GM21526 (cell line): ENCODE measurements at regions not wholly inside any gene's neighbourhood (a gene's known extent, or its start where the extent isn't known, plus 50 kb on each side); places are given as distances from the start of the nearest gene placed in this dataset.
"Not testable (repeated sequence)": the region's sequence is repeated elsewhere in the genome, so short reads cannot be mapped to it uniquely, and the experiment has no call there.

Experiments used
- ATAC-seq: cut with Tn5 transposase; IDR thresholded peaks from one replicate; pipeline ENCODE4 v1.9.1; 2021; ENCODE audit warnings: moderate library complexity; ENCODE audit not compliant: unreplicated experiment, low FRiP score

DNA sequence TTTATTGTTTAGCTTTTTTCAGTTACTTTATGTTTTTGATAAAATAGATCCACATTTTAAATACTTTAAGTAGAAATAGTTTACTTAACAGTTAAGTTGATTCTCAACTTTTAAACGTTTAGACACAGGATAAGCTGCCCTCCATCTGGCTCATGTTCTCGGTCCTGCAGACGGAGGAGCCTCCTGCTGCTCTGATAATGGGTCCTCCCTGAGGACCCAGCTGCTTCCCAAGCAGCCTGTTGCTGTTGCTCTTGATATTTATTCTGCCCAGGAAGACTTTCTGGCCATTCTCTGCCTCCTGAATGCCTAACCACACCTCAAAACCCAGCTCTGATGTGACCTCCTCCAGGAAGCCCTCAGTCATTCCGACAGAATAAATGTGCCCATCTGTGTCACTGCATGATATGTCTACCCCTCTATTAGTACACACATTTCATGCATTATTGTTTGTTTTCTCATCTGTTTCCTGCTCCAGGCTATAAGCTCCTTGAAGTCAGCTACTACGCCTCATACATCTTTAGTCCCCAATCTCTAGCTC lies 267.2 kb upstream of the MSX2 start:
- no peak for ATAC-seq

DNA sequence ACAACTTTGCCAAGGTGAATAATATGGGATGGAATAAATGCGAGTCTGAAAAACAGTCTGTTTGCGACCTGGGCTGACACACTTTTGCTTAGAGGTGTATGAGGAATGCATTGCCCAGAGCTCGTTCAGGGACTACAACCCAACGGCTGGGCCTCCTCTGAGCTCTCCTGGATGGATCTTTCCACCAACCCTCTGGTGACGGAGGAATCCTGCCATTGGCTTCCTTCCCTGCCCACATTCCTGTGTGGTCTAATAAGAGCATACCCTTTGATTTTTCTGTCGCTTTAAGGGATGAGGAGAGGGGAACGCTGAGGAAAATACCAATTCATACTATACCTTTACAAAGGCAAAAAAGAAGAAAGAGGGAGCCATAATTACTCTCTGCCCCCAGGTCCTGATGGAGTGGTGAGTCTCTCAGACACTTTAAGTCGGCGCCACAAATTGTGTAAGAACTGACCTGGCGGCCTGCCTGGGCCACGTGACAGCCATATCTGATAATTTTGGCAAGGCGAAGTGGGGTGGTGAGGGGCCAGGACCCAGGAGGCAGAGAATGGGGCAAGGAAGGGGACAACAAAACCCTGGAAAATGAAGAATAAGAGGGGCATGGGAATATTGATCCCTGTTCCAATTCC lies 265.2 kb upstream of the MSX2 start:
- ATAC-seq: no peak

DNA sequence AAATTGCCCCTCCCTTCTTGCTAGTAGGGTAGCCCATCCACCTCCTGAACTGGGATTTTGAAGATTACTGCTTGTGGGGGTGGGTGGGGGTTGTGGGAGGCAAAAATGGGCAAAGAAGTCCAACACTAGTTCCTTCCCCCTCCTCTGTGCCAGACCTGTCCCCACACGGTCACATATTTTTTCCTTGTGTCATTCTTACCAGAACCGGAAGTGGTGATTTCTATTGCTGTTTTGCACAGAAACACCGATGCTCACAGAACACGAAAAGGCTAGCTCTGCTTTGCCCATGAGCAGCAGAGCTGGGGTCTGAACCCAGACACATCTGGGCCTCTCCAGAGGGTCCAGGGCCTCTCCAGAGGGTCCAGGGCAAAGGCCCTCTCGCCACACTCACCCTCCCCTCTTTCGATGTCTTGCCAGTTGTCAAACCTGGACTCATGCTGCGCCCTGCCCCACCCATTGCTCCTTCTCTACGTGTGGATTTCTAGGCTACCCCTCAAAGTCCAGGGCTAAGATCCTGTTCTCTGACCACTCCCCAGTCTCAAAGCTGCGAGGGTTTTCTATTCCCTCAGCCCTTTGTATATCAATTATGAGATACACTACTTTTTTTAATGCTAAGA lies 264.4 kb upstream of the MSX2 start:
- no peak for ATAC-seq

DNA sequence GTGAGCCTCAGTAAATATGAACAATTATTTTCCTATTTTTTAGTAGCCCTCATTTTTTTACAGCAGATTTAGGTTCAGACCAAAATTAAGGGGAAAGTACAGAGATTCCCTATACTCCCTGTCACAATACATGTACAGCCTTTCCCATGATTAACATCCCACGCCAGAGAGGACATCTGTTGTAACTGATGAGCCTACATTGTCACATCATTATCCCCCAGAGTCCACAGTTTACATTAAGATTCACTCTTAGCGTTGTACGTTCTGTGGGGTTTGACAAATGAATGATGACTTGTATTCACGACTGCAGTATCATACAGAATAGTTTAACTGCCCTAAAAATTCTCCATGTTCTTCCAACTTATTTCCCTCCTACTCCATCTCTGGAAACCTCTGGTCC lies 262.3 kb upstream of the MSX2 start:
- no peak for ATAC-seq

DNA sequence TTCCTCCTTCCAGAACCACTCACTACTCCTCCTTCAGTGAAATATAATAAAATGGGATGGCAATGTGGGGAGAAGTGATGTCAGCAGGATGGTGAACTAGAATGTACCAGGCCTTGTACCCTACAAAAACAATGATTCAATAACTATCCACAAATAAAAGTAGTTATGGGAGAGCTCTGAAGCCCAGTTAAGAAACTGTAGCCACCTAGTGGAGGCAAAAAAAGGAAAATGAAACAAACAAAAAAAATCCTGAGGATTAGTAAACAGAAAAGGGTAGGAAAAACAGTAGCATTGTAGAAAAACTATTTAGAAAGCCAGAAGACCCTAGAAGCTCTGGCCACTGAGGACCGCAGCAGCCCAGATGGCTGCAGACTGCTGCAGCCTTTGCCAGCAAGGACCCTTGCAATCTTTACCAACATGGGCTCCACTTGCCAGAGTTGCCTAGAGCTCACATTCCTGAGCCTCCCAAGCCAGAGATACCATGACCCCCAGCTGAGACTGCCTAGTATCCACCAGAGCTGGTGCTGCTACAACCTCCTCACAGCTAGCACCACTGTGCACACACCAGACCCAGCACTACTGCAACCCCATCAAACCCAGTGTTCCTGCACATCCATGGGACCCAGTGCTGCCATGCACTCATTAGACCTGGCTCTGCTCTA lies 259.7 kb upstream of the MSX2 start:
- ATAC-seq: no peak

DNA sequence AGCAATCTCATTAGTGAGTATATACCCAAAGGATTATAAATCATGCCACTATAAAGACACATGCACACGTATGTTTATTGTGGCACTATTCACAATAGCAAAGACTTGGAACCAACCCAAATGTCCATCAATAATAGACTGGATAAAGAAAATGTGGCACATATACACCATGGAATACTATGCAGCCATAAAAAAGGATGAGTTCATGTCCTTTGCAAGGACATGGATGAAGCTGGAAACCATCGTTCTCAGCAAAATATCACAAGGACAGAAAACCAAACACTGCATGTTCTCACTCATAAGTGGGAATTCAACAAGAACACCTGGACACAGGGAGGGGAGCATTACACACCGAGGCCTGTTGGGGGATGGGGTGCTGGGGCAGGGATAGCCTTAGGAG lies 252.9 kb upstream of the MSX2 start:
- not testable (repeated sequence) for ATAC-seq

DNA sequence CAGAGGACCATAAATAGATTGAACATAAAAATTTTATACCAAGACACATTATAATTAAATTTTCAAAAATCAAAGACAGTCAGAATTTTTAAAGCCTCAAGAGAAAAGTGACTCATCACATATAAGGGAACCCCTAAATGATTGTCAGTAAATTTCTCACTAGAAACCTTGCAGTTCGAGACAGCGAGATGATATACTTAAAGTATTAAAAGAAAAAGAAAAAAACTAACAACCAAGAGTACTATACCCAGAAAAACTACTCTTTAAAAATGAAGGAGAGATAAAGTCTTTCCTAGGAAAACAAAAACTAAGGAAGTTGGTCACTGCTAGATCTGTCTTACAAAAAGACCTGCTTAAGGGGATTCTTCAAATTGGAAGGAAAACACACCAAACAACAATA lies 251.4 kb upstream of the MSX2 start:
- ATAC-seq: no peak

DNA sequence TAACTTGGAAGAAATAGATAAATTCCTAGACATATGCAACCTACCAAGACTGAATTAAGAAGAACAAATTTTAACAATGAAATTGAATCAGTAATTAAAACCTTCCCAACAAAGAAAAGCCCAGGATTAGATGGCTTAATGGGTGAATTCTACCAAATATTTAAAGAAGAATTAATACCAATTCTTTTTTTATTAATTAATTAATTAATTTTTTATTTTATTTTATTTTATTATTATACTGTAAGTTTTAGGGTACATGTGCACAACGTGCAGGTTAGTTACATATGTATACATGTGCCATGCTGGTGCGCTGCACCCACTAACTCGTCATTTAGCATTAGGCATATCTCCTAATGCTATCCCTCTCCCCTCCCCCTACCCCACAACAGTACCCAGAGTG lies 248.4 kb upstream of the MSX2 start:
- ATAC-seq: not testable (repeated sequence)

DNA sequence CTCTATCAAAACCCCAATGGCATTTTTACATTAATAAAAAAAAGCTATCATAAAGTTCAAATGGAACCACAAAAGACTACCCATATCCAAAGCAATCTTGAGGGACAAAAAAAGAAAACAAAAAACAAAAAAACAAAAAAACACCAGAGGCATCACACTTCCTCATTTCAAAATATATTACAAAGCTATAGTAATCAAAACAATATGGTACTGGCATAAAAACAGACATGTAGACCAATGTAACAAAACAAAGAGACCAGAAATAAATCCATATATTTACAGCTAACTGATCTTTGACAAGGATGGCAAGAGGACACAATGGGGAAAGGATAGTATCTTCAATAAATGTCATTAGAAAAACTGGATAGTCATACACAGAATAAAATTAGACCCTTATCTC lies 245.1 kb upstream of the MSX2 start:
- no peak for ATAC-seq

DNA sequence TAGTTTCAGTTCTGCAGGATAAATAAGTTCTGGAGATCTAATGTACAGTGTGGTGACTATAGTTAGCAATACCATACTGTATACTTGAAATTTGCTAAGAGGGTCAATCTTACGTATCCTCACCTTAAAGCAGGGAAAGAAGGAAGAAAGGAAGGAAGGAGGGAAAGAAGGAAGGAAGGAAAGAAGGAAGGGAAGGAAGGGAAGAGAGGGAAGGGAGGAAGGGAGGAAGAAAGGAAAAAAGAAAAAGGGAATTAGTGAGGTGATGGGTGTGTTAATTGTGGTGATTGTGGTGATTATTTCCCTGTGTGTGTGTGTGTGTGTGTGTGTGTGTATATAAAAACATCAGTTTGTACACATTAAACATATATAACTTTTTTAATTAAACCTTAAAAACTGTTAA lies 242.6 kb upstream of the MSX2 start:
- ATAC-seq: no peak

DNA sequence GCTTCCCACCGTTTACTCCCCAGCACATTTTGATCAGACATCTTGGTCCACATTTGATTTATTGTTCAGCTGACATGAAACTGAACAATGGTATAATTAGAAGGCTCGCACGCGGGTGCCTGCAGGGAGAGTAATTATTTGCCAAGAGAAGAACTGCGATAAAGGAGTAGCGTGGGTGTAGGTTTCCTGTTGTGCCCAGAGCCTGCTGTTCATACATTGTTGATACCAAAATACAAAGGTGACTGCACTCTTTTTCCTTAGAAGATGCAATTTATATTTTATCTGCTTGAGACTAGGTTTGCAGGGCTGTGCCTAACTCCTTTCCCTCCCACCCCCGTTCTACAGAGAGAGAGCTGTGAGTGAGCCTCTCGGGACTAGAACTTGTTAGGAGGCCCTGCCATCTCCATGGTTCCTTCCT lies 241.8 kb upstream of the MSX2 start:
- no peak for ATAC-seq

DNA sequence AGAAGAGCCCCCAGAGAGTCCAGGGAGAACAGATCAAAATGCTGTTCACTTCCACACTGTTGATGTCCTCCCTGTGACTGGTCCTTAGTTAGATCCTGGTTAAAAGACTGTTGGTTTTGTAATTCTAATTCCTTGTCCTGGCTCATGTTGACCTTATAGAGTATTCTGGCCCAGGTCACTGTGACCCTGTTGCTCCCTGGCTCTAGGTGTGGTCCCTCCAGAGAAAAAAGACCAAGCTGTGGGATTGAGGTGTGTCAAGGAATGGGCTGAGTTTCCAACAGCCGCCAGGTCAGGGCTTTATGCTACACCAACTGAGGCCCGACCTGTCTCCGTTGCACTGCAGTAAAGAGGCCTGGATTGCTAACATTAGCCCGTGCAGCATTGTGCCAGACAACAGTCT lies 241.0 kb upstream of the MSX2 start:
- ATAC-seq: no peak

DNA sequence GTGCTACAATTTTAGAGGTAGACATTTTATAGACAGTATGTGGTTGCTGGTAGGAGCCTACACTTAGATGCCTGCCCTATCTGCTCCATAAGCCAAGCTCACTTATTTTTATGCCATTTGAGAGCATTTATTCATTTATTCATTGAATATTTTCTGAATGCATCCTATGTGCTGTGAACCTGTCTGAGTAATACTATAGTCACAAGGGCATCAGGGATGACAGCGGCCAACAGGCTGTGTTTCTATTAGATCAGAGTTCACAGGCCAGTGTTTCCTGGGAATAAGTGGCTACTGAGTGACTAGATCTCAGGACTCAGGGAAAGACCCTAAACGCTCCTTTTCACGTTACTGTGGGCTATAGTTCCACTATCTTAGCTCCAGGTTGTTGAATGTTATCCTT lies 235.2 kb upstream of the MSX2 start:
- ATAC-seq: no peak

DNA sequence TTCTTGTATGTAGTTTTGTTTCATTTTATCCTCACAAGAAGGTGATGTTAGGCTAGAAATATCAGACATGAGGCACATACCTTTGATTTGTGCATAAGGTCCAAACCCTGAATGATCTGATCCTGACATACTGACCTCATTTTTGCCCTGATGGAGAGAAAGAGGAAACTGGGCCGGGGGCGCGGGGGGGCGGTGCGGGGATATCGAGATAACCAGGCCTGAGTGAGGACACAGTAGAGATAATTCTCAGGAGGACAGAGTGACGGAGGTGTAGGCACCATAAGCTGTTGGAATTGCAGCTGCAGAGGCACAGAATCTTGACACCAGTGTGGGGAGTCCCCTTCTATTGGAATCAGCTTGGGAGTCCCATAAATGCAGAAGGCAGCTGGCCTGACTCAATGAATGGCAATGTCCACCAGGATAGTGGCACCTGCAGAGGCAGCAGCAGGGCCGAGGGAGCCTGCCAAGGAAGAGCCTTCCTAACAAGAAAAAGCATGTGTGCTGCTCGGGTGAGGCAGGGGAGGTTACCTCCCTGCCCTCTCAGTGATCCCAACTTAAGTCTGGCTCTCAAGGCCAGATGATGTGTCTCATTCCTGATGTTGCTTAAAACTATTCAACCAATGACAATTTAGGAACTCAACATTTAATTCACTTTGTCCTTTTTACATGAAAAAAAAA lies 234.3 kb upstream of the MSX2 start:
- no peak for ATAC-seq

DNA sequence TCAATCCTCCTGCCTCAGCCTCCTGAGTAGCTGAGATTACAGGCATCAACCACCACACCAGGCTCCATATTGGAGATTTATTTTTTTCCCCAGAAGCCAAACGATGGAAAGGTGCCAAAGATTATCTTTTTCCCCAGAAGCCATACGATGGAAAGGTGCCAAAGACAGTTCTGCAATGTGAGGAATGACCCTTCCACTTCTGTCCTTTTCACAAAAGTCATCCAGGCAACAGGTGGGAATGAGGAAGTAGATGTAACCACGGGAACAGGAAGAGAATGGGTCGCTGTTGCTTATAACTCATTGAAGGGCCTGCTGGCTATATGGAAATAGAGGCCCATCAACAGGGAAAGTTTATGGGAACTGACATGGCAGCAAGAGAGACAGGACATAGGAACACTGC lies 233.7 kb upstream of the MSX2 start:
- no peak for ATAC-seq

DNA sequence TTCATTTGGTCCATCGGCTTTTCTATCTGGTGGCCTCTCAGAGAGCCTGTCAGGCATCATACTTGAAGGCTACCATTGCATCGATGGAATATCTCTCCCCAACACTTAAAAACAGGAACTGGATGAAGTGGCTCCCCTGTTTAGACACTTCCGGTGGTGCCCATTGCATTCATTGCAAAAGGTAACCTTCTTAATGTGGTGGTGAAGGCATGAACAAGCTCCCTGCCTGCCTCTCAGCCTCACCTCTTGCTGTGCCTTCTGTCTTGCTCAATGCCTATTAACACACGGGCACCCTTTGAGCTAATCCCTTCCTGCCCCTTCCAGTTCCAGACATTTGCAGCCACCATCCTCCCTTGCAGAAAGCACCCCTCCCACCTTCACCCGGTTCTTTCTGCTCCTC lies 233.1 kb upstream of the MSX2 start:
- no peak for ATAC-seq

DNA sequence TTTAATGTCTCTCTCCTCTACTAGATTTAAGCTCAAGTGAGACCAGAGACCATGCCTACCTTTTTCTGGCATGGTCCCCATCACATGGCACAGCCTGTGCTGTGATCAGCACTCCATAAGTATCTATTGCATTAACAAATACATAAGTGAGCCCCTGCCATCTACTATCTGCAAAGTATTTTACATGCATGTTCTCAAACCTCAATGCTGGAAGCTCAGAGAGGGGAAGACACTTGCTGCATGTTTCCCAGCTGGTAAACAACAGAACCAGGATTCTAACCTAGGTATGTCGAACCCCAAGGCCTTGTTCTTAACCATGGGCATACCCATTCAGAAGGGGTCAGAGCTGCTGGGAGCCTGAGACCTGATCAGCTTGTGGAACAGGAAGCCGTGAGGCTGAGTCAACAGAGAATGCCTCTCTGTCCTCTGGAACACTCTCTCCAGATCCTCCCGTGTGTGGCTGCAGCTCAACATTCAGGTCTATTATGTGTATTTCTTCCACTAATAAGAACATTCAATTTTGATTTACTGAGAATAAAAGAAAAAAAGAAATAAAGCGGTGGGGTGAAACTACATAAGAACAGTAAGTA lies 232.5 kb upstream of the MSX2 start:
- no peak for ATAC-seq

DNA sequence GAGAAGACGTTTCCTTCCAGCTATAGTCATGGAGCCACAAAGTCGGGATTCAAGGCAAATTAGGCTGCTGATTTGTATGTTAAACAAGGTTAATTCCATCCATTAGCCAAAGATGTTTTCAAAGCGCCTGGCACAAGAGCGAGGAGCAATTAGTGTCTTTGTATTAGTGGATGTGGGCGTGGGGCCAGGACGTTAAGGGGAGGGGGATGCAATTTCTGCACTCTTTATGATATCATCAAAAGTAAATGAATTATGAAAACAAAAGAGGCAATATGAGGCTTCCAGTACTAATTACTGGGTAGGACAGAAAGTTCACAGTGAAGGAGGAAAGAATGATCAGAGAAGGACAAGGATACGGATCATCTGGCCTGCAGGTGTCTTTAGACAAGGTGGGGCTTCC lies 230.9 kb upstream of the MSX2 start:
- ATAC-seq: no peak

DNA sequence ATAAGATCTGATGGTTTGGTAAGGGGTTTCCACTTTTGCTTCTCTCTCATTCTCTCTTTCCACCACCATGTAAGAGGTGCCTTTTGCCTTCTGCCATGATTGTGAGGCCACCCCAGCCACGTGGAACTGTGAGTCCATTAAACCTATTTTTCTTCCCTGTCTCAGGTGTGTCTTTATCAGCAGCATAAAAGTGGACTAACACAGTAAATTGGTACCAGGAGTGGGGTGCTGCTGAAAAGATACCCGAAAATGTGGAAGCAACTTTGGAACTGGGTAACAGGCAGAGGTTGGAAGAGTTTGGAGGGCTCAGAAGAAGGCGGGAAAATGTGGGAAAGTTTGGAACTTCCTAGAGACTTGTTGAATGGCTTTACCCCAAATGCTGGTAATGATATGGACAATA lies 226.4 kb upstream of the MSX2 start:
- not testable (repeated sequence) for ATAC-seq

DNA sequence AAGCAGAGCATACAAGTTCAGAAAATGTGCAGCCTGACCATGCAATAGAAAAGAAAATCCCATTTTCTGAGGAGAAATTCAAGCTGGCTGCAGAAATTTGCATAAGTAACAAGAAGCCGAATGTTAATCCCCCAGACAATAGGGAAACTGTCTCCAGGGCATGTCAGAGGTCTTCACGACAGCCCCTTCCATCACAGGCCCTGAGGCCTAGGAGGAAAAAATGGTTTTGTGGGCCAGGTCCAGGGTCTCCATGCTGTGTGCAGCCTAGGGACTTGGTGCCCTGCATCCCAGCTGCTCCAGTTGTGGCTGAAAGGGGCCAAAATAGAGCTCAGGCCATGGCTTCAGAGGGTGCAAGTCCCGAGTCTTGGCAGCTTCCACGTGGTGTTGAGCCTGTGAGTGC lies 225.8 kb upstream of the MSX2 start:
- ATAC-seq: not testable (repeated sequence)

DNA sequence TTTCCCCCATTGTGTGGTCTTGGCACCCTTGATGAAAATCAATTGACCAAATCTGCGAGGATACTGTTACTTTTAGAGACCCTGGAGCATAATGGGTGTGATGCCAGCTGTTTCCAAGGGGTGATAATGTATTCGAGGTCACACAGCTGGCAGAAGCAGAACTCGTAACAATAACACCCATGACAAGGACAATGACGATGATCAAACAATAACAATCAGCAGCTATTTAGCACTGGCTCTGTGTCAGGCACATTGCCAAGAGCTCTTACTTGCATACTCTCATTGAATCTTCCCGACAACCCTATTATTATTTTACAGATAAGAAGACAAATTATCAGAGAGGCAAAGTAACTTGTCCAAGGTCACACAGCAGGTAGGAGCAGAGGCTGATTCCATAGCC lies 223.7 kb upstream of the MSX2 start:
- no peak for ATAC-seq
